Epidermal melanocyte (primary cell): ENCODE measurements at regions not wholly inside any gene's neighbourhood (a gene's known extent, or its start where the extent isn't known, plus 50 kb on each side); places are given as distances from the start of the nearest gene placed in this dataset.

Source experiments
- DNase-seq: peaks from one replicate; pipeline ENCODE4 v3.0.0; 2011; ENCODE audit warnings: low spot score; ENCODE audit not compliant: insufficient read length

DNA sequence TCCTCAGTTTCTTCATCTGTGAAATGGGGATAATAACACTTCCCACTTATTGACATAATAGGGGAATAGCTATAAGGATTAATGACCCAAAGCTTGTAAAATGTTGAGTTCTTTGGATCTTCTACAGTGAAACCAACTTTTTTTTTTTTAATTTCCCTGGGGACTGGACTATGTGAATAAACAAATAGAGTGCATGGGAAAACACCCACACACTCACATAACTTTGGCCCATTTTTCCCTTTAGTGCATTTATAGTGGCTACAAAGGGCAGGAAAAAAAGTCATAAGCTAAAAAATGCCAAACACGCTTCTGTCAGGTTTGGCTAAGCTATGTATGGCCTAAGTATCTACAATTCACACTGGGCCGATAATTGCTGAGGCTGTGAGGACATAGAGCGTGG lies 406.2 kb upstream of the JAG1 start:
- no peak for DNase-seq

DNA sequence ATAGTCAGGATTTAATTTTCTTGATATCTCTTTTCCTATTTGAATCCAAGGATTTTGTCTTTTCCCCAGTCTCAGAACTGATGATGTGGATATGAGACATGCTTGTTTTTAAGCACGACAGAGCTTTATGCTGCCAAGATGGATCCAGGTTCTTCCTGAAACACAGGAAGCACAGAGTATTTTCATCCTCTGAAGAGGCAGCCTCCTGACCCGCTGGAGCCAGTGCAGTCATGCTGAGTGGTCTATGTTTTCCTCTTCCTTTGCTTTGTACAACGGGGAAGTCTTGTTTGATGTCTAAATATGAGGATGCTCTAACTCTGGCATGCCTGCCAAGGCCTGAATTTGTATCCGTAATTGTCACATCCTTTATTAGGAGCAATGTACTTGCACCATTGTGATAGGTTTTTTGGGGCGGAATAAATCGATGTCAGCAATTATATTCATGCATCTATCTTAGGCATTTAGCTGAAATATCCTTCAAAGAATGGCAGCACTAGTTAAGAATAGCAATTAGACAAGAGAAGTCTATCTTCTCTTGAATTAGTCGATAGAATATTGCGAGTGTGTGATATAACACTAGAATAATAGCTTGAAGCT lies 407.1 kb upstream of the JAG1 start:
- DNase-seq, result no peak

DNA sequence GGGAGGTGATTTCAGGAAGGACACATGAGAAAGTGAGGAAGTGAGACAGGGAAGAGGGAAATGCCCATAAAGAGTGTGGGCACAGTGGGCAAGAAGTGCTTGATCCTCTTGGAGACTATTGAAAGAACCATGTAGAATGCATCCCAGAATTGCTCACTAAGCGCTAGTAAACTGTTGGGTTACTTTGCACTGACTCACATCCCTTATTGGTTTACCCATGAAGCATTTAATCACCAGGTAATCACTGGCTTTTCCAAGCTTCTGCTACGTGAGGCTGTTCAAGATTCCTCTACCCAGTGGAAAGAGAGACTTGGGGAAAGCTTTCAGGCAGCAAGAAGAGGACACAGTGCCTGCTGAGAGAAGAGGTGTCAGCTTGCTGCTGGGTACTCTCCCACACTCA lies 410.0 kb upstream of the JAG1 start:
- no peak for DNase-seq

DNA sequence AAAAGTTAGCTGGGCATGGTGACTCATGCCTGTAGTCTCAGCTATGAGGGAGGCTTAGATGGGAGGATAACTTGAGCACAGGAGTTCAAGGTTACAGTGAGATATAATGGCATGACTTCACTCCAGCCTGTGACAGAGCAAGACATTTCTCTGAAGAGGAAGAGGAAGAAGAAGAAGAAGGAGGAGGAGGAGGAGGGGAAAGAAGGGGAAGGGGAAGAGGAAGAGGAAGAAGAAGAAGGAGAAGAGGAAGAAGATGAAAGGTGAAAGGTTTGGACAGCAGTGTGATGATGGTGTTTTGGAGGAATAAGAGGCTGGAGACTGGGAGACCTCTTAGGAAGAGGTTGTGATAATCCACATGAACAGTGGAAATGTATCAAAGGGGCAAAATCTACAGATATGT lies 410.7 kb upstream of the JAG1 start:
- no peak for DNase-seq

DNA sequence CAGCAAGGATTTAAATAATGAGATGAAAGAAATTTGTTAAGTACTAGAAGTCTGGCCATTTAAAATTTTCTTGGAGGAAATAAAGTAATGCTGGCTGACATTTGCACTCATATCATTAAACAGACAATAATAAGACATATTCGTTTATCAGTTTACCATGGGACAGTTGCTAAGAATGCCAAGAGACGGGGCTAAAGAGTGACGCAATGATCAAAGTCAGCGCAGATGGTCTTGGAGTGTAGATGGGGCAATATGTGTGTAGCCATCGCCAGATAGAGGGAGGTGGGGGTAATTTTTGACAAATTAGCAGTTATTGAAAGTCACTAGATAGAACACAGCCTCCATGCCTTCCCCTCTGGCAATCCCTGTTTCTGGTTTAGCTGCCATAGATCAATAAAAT lies 413.2 kb upstream of the JAG1 start:
- no peak for DNase-seq

DNA sequence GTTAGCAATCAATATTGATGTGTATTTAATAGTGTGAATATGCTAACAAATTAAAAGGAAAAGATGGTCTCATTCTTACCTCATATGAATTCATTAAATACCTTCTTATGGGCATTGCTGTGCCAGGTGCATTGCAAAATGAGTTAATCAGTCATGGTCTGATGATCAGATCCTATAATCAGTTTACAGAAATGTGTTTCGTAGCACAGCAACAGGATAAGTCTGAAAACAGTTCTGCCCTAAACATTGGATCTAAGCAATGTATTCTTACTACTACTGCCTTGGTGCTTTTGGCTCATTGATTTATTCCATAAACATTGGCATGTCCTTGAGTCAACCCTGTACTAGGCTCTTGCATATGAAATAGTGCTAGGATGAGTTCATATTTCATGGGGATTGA lies 417.0 kb upstream of the JAG1 start:
- no peak for DNase-seq

DNA sequence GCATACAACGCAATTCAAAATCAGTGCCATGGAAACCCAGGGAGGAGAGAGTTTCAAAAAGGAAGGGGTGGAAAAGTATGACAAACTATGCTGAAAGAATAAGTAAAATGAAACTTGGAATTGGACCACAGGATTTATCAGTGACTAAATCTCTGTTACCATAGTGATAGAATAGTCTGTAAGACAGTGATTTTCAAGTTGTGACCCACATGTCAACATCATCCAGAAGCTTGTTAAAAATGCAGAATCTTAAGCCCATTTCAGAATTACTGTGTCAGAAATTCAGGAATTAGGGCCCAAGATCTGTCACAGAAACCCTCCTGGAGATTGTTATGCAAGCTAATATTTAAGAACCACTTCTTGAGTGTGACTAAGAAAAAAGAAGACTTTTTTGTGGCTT lies 417.7 kb upstream of the JAG1 start:
- DNase-seq, result no peak

DNA sequence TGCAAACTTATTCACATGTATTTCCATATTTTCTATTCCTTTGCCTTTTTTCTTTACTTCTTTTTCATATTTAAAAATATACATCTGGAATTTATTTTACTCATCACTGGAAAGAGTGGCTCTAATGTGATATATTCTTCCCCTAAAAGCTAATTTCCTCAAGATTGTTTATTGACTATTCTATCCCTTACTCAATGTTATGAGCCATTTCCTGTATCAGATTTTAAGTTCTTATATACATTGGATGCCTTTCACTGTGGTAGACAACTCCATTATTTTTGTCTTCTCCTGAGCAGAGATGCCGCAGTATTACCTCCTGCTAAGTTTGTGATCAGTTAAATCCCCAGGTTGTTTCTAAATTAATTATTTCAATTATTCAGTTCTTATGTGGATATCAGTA lies 418.4 kb upstream of the JAG1 start:
- DNase-seq, result no peak

DNA sequence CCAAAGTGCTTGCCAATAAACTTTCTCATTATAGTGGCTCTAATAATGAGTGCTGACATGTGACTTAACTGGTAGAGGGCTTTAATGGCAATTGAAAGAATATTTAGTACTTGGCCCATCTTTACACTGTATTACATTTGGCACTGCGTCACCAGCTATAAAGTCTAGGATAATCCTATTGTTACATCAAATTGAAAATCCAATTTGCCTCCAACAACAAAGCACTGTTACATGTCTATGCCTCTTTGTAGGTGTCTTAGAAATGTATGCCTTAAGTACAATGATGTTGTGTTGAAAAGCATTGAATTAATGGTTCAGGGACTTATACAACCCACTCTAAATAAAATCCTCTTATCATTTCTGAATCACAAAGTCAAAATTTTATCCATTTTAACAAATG lies 420.4 kb upstream of the JAG1 start:
- DNase-seq, result no peak

DNA sequence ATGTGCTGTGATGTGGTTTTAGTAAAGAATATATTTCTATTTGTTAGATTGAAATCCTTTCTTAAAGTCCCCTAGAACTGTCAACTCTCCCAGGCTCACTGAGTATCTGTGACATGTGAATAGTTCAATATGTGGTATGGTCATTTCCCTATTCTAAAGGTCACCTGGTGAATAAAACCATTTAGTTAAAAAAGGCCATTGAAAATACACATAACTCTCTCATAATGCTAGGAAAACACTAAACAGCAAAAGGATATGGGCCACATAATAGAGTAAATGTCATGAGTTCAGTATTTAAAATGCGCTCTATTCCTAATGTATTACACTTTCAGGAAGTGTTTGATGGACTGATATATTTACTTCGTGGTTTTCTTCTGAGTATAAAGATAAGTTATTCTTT lies 420.9 kb upstream of the JAG1 start:
- DNase-seq, result no peak

DNA sequence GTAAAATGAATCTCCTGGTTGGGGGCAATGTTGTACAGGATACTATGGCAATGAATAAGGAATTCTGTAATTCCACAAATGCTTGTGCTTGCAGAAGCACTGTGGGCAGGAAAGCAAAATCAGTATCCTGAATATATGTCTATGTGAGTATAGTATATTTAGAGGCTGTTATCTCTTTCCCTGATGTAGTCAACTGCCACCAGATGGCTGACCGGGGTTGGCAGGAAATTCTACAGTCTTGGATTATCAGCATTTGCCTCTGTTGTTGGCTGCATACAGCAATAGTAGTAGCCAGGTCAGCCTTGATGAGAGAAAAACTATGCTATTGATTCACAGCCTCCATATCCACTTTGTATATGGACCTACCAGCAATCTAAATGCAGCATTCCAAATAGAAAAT lies 425.1 kb upstream of the JAG1 start:
- no peak for DNase-seq

DNA sequence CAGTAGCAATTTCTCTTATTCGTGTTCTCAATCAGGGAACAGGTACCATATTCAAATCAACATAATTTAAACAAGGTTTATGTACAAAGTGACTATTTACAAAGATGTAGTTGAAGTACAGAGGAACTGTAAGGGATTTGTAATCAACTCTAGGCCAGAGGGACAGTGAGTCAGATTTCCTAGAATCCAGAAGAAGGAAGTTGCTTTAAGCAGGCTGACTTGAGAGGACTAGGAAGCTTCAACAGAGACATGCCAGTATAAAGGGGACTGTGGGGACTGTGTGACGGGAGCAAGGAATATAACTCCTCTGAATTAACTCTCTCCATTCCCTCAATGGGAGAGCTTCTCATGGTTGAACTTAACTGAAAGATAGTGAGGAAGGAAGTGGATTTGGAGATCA lies 427.4 kb upstream of the JAG1 start:
- no peak for DNase-seq

DNA sequence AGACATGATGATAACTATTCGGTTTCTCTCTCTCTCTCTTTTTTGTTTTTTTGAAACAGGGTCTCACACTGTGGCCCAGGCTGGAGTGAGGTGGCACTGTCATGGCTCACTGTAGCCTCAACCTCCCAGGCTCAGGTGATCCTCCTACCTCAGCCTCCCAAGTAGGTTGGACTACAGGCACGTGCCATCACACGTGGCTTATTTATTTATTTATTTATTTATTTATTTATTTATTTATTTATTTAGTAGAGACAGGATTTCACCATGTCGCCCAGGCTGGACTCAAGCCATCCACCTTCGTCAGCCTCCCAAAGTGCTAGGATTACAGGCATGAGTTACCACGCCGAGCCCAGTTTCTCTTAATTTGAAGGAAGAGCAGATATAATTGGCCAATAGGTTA lies 427.9 kb upstream of the JAG1 start:
- DNase-seq, result no peak

DNA sequence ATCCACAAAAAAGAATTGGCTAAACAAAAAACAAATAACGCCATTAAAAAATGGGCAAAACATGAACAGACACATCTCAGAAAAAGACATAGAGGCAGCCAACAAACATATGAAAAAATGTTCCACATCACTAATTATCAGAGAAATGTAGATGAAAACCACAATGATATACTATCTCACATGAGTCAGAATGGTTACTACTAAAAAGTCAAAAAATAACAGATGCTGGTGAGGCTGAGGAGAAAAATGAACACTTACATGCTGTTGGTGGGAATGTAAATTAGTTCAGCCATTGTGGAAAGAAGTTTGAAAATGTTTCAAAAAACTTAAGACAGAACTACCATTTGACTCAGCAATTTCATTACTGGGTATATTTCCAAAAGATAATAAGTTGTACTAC lies 430.1 kb upstream of the JAG1 start:
- DNase-seq, result no peak

DNA sequence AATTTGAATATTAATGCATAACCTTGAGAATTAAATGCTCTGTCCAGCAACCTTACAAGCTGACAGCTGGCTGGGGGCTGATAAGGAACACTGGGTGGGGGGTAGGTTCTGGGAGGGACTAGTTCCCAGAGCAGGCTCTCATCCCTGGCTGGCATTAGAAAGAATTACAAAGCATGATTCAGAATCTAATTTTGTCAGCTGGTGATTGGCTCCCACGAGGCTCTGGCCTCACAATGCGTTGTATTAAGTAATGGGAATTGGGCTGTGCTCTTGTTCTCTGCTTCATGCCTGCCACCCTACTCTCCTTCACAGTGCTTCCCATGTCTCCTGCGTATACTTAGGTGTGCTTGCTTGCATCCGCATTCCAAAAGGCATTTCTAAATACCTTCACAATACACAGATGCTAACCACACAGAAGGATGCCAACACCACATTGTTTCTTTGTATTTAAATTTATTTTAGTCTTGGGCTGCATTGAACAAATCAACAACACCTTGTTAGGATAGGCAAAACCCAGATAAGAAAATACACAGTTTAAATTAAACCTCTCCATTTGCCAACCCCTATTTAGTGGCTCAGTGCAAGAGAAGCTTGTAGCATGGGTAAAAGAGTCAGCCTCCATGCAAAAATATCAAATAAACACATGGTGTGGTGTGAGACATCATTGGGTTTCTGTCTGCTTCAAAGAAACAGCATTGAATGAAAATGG lies 434.5 kb upstream of the JAG1 start:
- no peak for DNase-seq

DNA sequence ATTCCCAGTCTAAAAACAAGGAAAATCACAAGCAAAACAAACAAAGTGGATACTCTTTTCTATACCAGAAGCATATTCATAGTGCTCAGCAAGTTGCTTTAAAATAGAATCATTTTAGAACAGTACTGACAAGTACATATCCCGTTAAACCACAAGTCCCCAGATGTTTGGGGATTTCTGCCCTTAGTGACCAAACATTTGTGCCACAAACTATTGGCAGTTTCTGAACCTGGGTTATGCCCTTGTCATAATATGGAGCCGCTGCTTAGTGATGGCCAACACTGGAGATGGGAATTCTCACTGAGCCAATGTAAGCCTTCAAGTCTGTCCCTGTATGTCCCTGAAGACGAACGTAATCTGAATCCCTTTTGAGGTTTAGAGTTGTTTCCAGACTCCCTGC lies 436.7 kb upstream of the JAG1 start:
- no peak for DNase-seq

DNA sequence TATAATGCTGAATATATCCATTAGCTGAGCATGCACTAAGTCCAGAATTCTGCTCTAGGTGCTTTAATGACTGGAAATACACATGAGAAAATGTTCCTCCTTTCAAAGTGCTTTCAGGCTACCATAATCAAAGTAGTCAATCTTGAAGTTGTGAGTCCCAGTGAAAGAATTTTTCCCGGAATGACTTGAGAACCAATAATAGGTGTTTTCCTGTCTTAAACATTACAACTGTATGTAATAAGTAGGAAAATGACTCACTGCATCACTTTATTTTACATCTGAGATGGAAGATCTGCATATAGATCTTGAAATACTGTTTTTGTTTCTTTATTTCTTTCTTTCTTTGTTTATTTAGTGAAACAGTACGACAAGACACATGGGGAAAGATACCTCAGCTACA lies 437.4 kb upstream of the JAG1 start:
- DNase-seq, result no peak

DNA sequence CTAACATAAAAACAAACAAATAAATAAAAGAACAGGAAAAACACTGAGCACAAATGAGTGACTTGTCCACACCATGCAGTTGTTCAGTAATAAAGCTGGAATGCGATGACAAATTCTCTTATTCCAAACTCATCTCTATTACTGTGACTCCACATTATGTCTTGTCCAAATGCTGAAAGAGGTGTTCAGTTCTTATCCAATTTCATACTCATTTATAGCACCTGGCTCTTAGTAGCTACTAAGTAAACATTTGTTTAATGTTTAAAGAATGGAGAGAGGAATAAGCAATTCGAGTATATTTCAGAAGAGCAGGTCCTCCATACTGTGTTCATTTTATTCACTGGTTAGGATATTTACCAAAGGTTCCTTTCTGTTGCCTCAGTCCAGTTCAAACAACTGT lies 439.0 kb upstream of the JAG1 start:
- DNase-seq, result no peak

DNA sequence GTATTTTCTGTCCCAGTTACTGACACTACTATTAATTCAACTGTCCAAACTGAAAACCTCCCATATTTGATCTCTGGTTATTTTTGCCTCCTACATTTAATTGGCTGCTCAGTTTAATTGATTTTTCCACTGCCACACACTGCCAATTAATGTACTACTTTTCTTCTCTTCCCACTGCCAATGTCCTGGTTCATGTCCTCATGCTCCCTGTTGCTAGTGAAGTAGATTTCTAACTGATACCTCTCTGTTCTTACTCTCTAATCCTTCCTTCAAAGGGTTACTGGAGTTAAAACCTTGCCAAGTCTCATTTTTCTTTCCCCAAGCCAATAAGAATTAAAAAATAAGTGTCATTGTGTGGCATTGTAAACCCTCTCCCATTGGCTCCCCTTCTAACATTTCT lies 440.6 kb upstream of the JAG1 start:
- no peak for DNase-seq

DNA sequence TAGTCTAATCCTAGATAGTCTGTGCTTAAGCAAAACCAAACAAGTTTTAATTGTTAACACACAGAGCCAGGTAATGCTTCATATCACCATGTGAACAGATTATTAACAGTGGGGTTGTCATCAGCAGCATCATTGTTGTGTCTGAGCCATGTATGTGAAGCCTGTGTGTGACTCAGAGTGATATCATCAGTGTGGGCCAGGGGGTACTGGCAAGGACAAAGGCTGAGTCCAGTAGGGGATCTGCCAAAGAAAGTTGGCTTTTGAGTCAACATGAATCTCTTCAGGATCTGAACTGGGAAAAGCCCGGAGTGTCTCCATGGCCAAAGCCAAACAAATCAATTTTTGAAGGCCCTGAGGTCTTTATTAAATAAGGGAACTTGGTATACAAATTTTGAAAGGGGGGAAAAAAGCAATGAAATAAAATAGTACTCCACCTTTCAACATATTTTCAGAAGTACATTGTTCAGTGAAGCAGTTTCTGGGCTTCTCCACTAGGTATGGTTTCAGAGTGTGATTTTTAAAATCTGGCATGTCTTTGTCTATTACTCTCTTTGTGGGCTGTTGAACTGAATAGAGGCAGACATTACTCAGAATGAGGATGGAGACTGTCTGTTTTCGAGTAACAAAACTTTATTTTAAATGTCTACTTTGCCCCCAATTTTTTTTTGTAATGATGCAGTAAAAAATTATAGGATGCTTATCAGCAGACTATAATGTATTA lies 444.2 kb upstream of the JAG1 start:
- no peak for DNase-seq

DNA sequence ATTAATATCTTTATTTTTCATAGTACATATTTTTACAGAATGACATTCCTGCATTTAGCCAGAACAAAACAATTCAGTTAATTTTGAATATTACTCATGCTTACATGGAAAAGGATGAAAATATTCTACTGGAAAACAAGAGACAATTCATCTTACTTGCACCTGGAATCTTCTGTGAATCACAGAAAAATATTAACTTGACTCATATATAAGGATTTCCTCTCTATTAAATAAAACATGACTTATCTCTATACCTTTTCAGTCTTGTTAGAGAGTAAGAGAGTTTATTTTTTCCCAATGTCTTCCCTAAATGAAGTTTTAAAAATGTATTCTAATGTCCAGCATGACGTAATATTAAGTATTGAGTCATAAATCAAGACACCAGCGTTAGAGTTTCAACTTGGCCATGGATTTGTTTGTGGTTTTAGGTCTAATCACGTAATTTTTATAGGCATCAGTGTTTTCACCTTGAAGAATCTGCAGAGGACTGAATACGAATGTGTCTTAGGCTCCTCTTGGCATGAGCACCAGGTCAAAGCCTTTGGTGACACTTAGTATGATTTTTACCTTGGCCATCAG lies 445.1 kb upstream of the JAG1 start:
- no peak for DNase-seq

DNA sequence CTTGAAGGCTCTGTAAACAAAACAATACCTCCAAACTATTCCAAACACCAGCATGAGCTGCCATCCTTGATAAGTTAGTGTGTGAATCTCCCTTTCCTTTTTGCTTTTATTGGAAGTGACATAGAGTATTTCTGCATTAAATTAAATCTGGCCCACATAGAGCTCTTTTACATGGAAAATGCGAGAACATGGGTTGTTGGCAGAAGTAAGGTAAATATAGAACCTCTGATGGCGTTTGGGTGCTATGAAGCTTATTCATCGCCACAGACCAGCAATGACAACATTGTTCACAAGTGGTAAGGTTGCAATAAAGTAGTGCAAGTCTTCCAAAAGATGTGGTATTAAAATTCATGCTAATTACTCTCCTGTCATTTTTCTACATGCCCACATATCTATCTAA lies 445.8 kb upstream of the JAG1 start:
- DNase-seq, result no peak

DNA sequence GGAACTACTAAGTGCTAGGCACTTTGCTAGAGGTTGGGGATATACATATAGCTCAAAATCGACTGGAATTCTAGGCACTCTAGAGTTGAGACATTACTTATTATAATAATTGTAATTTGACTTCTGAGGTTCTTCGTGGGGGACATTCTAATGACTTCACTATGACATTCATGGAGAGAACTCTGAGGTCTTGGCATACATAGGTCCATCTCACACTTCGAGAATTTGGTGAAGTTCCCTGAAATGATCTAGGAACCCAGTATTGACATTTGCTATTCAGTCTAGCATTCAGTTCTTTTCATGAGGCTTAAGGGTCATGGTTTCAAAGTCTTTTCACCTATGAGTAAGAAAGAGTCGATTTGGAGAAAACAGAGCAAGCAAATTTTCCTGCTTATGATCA lies 446.6 kb upstream of the JAG1 start:
- DNase-seq, result no peak
